DMS53 (cell line): ENCODE measurements at regions not wholly inside any gene's neighbourhood (a gene's known extent, or its start where the extent isn't known, plus 50 kb on each side); places are given as distances from the start of the nearest gene placed in this dataset.

Source experiments
- DNase-seq: peaks from one replicate; lab custom pipeline; 2025; lab: John Stamatoyannopoulos, UW

DNA sequence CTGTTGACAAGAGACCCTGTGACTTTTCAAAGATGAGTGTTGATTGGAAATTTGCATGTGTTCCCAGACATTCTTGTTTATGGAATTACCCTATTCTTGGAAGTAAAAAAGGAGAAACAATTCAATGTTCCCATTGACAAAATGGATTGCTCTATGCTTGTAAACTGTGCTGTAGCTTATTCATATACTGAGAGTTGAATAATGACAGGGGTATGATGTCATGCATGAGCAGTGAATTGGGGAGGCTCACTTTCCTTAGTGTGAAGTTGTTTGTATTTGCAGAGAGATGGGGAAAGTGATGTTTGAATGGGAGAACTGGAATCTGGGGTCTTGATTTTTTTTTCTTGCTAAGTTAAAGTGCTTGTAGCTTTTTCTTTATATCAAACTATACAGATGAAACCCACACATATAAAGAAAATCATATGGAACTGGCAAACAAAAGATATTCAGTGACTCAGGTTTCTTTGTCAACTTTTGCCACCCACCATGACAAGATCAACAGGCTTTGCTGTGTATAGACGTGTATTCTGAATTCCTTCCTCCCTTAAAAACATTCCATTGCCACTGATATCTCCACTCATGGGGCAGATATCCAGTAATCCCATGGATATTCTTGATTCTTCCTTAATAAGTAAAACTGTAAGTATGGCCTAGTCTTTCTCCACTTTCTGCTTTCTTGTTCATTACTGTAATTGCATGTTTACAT lies 97.8 kb upstream of the JAG1 start:
- DNase-seq: peak; percentile 66

DNA sequence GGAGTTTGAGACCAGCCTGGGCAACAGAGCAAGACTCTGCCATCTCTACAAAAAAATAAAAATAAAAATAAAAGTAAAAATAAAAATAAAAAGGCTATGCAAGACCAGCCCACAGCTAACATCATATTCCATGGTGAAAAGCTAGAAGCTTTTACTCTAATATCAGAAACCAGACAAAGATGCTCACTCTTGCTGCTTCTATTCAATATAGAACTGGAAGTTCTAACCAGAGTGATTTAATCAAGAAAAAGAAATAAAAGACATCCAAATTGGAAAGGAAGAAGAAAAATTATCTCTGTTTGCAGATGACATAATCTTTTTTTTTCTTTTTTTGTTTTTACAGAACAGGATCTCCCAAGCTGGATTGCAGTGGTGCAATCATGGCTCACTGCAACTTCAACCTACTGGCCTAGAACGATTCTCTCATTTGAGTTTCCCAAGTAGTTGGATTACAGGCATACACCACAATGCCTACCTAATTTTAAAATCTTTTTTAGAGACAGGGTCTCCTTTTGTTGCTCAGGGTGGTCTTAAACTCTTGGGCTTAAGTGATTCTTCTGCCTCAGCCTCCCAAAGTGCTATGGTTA lies 100.7 kb upstream of the JAG1 start:
- no peak for DNase-seq

DNA sequence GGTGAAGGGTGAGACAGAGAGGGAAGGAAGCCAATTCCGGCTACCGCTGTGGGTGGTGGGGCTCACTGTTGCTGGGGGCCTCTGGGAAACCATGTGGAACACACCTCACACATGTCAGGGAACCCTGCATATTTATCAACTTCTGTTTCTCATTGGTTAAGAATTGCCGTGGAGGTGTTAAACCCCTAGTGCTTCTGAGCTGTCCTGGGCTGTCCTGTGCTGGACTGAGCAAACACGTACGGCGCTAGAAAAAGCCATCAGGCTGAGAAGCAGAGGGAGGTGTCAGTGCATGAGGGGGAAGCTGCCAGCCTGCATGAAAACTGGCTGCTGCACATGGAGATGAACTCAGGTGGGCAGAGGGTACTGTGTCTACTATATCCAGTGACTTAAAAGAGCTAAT lies 103.9 kb upstream of the JAG1 start:
- peak; percentile 10 for DNase-seq

DNA sequence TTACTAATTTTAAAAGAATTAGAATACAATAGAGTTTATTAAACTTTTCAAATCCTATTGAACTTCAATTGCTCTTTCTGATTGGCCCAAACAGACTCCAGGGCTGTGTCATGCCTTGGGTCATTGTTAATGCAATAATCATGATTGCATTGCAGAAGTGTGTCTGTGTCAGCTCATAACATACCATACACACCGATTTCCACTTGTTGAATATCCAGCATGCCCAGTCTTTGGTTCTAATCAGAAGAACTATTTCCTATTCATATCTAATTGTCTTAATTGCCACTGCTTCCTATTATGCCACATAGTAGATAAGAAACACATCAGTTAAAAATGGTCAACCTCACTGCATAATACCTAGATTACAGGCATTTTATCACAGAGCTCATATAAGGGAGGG lies 106.1 kb upstream of the JAG1 start:
- DNase-seq: no peak

DNA sequence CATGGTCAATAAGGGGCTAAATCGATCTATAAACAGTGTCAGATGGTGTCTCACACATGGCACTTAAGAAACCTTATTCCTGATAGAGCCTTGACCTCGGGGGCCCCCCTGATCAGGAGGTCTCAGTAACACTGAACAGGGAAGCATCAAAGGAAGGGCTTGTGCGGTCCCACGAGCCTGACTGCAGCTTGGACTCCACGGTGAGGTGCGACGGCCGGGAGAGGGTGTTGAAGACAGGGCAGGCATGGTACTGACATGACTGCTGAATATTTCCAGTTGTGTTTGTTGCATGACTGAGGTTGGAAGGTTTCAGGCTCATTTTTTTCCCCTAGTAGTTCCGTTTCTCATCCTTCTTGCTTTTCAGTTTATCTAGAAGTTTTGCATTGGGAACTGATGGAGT lies 107.1 kb upstream of the JAG1 start:
- no peak for DNase-seq

DNA sequence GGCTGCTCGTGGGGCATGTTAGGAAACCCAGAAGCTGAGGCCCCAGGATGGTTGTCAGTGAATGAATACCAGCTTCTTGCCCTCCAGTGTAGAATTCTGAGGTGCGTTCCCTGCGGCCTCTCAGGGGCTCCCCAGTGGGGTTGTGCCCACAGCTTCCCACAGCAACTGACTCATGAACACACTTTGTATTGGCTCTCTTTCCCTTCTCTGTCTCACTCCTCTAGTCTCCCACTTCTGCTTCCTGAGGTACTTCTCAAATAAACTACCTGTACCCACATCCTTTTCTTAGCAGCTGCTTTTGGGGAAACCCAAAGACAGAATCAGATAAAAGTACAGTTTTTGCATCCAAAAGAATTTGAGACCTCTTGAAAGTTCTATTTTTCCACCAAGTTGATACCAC lies 107.7 kb upstream of the JAG1 start:
- DNase-seq: no peak

DNA sequence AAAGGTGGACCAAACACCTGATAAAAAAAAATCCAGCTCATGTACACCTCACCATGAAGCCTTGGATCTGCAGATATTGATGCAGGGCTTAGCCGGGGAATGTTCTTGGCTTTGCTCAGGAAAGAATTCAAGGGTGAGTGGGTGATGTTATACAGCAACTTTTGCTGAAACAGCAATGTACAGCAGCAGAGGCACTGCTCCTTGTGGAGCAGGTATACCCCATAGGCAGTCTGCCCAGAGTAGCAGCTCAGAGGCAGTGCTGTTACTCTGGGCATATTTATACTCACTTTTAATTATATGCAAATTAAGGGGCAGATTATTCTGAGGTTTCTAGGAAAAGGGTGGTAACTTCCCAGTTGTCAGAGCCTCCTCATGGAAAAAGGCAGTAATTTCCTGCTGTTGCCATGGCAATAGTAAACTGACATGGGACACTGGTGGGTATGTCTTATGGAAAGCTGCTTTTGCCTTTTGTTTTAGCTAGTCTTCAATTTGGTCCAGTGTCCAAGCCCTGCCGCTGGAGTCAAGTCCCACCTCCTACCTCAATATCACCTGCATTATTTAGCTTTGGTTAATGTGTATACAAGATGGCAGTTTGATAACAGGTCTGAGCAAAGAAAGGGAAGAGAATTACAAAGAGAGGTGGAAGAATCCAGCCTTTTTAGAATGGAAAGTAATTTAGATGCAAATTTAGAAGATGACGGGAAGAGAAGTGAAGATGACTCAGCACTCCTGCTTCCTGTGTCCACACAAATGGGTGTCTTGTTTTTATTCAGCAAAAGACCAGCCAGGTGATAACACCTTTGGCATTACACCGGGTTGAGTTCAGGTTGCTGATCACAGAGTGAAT lies 110.1 kb upstream of the JAG1 start:
- peak; percentile 86 for DNase-seq

DNA sequence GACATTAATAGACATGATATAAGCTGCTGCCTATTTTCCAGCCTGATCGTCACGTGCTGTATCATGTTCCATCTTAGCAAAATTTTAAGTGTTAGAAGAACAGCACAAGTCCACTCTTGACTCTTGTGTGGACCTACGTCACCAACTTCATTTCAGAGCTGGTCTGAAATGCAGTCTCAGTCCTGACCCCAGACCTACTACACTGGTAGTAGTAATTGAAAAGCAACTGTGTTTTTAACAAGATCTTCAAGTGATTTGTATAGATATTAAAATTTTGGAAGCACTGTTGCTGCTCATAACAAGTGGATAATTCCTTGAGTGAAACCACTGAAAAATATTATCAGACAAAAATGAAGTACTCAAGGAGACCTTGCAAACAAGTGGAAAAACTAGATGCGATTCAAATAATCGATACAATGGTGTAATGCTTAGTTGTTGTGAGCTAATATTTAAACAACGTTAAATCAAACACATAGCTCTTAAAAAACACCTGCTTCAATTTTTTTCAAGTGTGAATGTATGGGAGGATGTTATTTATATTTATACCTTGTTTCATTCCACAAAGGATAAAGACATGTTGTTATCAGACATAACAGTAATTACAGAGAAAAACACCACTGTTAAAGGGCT lies 110.9 kb upstream of the JAG1 start:
- peak; percentile 88 for DNase-seq

DNA sequence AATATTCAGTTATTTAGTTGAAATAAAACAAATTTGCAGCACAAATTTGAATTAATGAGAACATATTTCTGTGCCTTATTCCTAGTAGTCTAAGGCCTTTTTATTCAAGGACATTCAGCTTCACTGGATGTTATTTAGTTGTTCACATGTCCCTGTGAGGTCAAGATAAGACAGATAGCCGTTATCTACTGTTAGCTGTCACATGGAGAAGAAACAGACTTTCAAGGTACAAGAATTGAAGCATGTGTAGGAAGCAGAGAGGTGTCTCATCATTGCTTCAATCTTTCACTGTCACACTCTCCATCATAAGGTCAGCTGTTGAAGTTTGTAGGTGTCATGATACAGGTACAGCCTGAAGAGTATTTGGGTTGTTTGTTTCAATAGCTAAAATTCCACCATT lies 112.9 kb upstream of the JAG1 start:
- peak; percentile 8 for DNase-seq

DNA sequence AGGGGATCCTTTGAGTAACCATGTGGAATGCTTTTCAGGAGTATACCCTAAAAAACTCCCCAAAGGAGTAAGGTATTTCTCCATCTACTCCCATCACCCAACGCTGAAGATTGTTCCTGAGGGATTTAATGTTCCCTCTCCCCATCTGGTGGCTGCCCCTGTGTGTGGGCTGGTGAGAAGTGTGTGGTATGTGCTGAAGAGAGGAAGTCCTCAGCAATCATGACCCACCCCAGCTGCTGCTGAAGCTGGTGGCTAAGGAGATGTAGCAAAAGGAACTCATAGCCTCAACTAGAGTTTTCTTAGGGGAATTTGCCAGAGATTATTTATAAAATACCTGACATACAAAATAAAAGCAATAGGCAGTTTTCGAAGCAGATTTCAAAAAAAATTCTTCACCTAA lies 114.3 kb upstream of the JAG1 start:
- no peak for DNase-seq

DNA sequence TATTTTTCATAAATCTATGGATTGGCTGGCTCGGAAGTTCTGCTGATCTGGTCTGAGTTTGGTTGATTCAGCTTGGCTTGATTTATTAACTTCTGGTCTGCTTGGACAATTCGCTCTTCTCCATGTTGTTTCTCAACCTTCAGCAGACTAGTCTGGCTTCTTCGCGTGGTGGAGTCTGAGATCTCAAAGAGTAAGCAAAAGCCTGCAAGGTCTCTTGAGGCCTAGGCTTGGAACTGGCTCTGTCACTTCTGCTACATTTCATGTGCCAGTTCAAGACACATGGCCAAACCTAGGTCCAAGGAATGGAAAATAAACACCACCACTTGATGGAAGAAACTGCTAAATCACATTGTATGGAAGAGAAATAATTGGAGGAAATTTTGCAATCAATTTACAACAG lies 115.1 kb upstream of the JAG1 start:
- DNase-seq: no peak

DNA sequence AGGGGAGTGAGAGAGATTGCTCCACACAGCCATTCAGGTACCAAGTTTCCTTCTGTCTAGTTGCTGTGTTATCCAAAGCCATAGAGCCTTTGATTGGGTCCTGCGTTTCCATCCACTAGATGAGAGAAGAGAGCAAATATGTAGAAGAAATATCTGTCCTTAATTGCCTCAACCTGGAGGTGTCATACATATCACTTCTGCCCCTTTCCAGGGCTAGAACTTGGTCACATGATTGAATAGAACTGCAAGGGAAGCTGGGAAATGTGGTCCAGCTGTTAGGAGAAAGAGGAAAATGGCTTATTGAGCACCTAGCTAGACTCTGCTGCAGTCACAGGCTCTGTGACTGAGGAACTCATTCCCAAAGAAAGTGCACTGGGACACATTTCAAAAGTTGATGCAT lies 115.6 kb upstream of the JAG1 start:
- DNase-seq: peak; percentile 50

DNA sequence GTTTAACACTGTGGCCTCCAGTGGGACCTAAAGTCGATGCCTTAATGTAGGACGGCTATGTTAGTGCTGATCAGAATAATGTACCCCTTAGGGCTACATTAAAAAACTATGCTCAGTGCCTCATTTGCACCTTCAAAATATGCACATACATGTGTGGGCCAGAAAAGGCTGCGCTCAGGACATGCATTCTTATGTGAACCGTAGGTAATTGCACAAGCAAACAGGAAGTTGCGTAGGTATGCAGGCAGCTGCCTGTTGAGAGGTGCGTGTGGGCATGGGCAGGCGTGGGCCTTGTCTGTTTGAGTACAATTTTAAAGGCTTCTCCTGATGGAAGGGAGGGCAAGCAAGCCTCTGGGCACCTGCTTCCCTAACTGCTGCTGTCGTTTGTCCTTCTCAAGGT lies 116.2 kb upstream of the JAG1 start:
- peak; percentile 87 for DNase-seq

DNA sequence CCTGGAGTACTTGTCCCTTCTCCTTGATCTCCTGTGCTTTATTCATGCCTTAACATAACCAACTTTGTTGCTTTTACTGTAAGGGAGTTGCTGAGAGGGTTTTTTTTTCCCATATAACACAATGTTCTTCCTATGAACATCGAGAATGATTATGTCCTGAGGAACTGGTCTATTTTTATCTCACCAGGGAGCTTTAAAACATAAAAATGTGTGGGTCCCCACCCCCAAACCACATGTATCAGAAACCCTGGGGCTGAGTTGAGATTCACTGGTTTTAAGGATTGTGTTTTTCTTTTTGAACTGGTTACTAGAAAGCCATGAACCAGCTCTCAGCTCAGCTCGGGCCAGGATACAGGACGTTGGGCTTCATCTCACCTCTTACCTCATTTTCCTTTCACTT lies 118.5 kb upstream of the JAG1 start:
- no peak for DNase-seq

DNA sequence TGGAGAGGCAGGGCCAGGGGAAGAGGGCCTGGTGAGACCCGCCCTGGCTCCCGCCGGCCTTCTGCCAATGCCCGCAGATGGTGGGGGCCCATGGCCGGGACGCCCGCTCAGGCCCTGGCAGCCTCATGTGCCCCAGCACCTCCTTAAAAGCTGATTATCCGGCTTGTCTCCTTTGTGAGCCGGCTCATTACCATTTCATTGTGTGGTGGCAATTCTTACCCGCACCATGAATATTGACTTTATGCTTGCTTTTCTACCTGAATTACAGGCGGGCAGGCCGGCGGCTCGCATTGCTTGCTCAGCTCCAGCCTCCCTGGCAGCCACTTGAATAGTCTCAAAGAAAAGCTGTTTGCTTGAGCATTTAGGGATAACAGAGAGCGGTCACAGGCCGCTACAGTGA lies 120.0 kb upstream of the JAG1 start:
- peak; percentile 65 for DNase-seq

DNA sequence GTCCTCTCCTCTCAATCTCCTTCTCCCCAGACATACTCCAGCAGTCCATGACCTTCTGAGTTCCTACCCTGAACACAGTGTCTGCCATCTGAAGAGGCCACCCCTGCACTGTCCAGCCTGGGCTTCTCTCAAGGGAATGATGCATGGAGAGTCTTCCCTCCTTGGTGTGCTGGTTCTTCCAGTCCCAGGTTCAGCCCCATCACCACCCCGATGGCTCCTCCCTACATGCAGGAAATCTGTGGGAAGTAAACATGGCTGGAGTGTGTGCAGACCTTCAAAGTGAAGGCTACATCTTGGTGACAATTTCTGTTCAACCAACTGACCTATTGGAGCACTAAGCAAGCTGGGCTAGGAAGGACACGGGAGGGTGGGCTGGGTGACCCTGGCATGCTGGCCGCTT lies 121.0 kb upstream of the JAG1 start:
- no peak for DNase-seq

DNA sequence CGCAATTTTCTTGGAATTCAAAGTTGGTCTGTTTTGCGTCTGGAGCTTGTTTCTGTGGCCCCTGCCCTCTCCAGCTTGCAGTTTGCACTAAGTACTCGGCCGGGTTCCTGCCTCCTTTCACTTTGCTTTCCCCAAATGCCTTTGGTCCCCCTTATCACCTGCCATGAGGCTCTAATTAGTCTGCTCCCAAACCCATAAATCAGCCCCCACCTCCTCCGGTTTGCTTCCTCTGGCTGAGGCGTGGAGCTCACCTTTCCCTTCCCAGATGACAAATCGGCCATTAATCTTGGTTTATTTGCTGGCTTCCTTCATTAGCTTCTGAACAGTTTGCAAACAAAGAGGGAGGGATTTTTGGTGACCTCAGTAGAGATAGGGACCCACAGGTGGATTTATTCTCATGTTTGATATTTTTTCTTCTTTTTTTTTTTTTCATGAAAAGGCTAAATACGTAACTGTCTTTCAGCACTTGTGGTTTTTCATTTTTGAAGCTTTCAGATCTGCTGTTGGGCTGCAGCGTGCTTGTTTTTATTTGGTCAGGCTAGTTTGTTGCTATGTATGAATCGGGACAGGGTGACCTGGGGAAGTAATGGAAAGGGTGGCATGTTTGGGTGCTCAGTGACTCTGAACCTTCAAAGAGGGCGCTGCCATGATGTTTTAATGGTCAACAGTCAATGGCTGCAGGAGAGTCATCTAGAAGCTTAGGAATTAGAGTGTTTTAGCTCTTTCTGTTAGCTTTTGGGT lies 121.7 kb upstream of the JAG1 start:
- DNase-seq: no peak

DNA sequence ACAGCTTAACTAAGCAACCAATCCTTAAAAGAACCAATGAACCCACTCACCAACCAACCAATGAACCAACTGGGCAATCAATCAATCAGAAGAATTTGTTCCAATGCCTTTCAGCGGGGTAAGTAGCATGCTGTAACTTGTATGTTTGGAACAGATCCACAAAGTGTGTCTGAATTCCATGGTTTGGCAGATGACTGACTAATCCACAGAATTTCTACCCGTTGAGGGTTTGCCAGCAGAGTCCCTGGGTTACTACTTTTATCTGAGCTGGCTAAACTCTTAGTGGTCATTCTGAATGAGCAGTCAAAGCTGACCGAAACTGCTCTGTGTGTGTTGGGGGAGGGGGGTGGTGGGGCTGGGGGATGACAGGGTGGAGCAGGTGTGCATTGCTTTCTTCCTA lies 125.0 kb upstream of the JAG1 start:
- no peak for DNase-seq

DNA sequence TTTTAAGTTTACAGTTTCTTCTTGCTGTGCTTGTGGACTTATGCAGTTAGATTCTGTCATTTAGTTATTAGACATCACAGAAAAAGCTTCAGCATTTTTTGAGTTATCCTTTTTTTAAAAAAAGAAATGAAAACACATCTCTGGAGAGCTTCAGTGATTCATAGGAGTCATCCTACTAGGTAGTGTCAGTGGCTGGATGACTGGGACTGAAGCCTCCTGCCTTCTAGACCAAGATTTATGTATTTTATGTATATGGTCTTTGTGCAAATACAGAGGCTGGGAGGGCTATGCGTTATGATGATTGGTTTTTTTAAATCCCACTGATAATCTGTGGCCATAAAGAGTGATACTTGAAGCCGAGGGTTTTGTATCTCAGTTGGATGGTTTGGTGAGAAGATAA lies 125.9 kb upstream of the JAG1 start:
- peak; percentile 35 for DNase-seq

DNA sequence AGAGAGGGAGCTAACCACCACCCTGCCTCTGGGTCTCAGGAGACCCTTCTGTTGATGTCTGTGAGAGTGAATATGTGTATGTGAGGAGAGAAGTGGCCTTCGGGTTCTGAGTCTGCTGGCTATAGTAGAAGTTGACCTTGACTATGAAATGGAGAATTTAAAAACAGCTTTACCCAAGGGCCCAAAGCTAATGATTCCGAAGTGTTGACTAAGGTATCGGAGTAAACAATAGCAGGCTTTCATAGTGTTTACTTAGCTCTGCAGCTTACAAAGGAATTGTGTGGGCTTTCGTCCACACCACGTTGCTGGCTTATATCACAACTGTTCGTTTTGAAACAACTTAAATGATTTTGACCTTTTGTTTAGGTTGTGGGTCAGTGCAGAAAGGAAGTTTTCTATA lies 126.5 kb upstream of the JAG1 start:
- DNase-seq: peak; percentile 91

DNA sequence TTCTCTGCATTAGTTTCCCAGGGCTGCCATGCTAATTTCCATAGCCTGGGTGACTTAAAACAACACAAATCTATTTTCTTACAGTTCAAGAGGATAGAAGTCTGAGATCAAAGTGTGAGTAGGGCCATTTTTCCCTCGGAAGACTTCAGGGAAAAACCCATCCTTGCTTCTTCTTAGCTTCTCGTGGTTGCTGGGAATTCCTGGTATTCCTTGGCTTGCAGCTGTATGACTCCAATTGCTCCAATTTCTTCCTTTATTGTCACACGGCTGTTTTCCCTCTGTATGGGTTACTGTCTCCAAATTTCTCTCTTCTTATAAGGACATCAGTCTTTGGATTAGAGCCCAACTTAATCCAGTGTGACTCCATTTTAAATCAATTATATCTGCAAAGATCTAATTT lies 128.4 kb upstream of the JAG1 start:
- DNase-seq: no peak

DNA sequence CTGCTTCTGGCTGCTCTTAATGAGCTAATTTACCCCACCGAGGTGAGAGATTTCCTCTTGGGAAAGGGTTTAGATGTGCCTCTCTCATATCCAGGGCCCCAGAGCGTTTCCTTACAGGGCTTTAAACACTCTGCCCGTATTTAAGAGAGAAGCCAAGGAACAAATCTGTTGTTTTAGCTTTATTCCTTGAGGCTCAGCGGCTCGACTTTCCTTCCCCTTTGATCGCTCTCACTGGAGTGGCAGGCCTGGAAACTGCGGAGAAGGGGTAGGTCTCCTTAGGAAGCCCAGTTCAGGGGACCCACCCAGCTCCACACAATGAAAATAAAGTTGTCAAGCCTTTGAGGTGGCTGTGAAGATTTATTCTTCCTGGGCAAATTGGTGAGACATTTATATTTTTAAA lies 132.0 kb upstream of the JAG1 start:
- no peak for DNase-seq
